CD14-positive monocyte (primary cell): ENCODE measurements at regions not wholly inside any gene's neighbourhood (a gene's known extent, or its start where the extent isn't known, plus 50 kb on each side); places are given as distances from the start of the nearest gene placed in this dataset.

Experiments
- DNase-seq, 3 donors: peaks; one replicate each; pipeline ENCODE4 v3.0.0-alpha.2; 2011 to 2022
- H2AFZ ChIP-seq: 2 replicates; pipeline ENCODE4 v1.6.0; 2012; ENCODE audit warnings: mild to moderate bottlenecking, low read depth, low read length, inconsistent platforms; ENCODE audit not compliant: insufficient read depth, poor library complexity, severe bottlenecking
- H3K27ac ChIP-seq, 2 donors: 1 replicate in 1 of 2; 2 replicates in 1 of 2; pipeline ENCODE4 v1.5.1; 2012 to 2013; ENCODE audit warnings: low read length in 2 of 2, control low read depth in 1 of 2, inconsistent platforms in 1 of 2, low read depth in 1 of 2, mild to moderate bottlenecking in 1 of 2
- H3K27me3 ChIP-seq, 2 donors: one replicate each; pipeline versions ENCODE4 v1.6.0 to v1.6.1; 2011 to 2013; ENCODE audit warnings: low read length in 2 of 2; ENCODE audit not compliant: control insufficient read depth in 2 of 2, insufficient read depth in 2 of 2
- H3K36me3 ChIP-seq, 2 donors: replicated peaks in 1 of 2; 1 replicate in 1 of 2; 2 replicates in 1 of 2; pipeline versions ENCODE4 v1.5.1 to v1.6.1; 2012 to 2013; ENCODE audit warnings: low read length in 2 of 2, control low read depth in 1 of 2, inconsistent platforms in 1 of 2, mild to moderate bottlenecking in 1 of 2; ENCODE audit not compliant: insufficient read depth in 2 of 2, control insufficient read depth in 1 of 2
- H3K4me1 ChIP-seq, 2 donors: 1 replicate in 1 of 2; 2 replicates in 1 of 2; pipeline versions ENCODE4 v1.5.1 to v1.6.1; 2012 to 2013; ENCODE audit warnings: low read length in 2 of 2, control low read depth in 1 of 2, inconsistent platforms in 1 of 2, mild to moderate bottlenecking in 1 of 2, moderate library complexity in 1 of 2; ENCODE audit not compliant: insufficient read depth in 2 of 2, control insufficient read depth in 1 of 2
- H3K4me2 ChIP-seq: replicated peaks from 2 replicates; pipeline ENCODE3; 2012; ENCODE audit warnings: low read length, moderate library complexity, mild to moderate bottlenecking; ENCODE audit not compliant: poor library complexity, severe bottlenecking; ENCODE audit errors: extremely low read depth
- H3K4me3 ChIP-seq, 3 experiments: fragments of 200-600 bp in 1 of 3; sonication (generic) in 1 of 3; replicated peaks in 1 of 3; 1 replicate in 2 of 3; 2 replicates in 1 of 3; pipeline ENCODE4 v1.5.1; 2011 to 2013; ENCODE audit warnings: low read length in 3 of 3, mild to moderate bottlenecking in 3 of 3, control low read depth in 2 of 3, low read depth in 2 of 3, inconsistent platforms in 1 of 3, moderate library complexity in 1 of 3
- H3K79me2 ChIP-seq: 2 replicates; pipeline ENCODE4 v1.6.0; 2012; ENCODE audit warnings: mild to moderate bottlenecking, control low read depth, inconsistent platforms, low read length, moderate library complexity; ENCODE audit not compliant: insufficient read depth
- H3K9ac ChIP-seq: 2 replicates; pipeline ENCODE4 v1.6.0; 2017; ENCODE audit warnings: low read length, mild to moderate bottlenecking; ENCODE audit not compliant: insufficient read depth, poor library complexity, severe bottlenecking
- H3K9me3 ChIP-seq, 2 donors: replicated peaks in 1 of 2; 1 replicate in 1 of 2; 2 replicates in 1 of 2; pipeline versions ENCODE4 v1.5.1 to v1.6.1; 2012 to 2013; ENCODE audit warnings: low read length in 2 of 2, control low read depth in 1 of 2; ENCODE audit not compliant: control insufficient read depth in 1 of 2, insufficient read depth in 1 of 2
- H4K20me1 ChIP-seq: 2 replicates; pipeline ENCODE4 v1.6.0; 2012; ENCODE audit warnings: mild to moderate bottlenecking, low read length, control low read depth, moderate library complexity; ENCODE audit not compliant: insufficient read depth
- H3K27ac Mint-ChIP-seq, 7 donors: one replicate each; pipeline ENCODE4 v1.8.0; 2020; ENCODE audit warnings: mild to moderate bottlenecking in 7 of 7, mixed read lengths in 7 of 7, moderate library complexity in 6 of 7, inconsistent platforms in 2 of 7
- H3K27me3 Mint-ChIP-seq, 3 donors: one replicate each; pipeline ENCODE4 v1.8.0; 2021 to 2022; ENCODE audit warnings: low read depth in 3 of 3, mild to moderate bottlenecking in 3 of 3, mixed read lengths in 3 of 3, moderate library complexity in 3 of 3, inconsistent platforms in 1 of 3
- H3K36me3 Mint-ChIP-seq, 2 donors: one replicate each; pipeline ENCODE4 v1.8.0; 2020; ENCODE audit warnings: mixed read lengths in 2 of 2, inconsistent platforms in 1 of 2, mild to moderate bottlenecking in 1 of 2
- H3K4me1 Mint-ChIP-seq: one replicate; pipeline ENCODE4 v1.8.0; 2020; ENCODE audit warnings: mild to moderate bottlenecking, mixed read lengths
- H3K4me3 Mint-ChIP-seq, 2 donors: one replicate each; pipeline ENCODE4 v1.8.0; 2020; ENCODE audit warnings: mild to moderate bottlenecking in 2 of 2, mixed read lengths in 2 of 2, moderate library complexity in 1 of 2
- H3K9me3 Mint-ChIP-seq, 7 donors: one replicate each; pipeline ENCODE4 v1.8.0; 2020 to 2022; ENCODE audit warnings: mixed read lengths in 7 of 7, mild to moderate bottlenecking in 6 of 7, moderate library complexity in 6 of 7, inconsistent platforms in 2 of 7
- WGBS: methylation state at CpG from one replicate; pipeline ENCODE4 v1.1.5; 2013; ENCODE audit warnings: missing lambda C conversion rate; ENCODE audit not compliant: insufficient coverage; 5-methylcytosine and 5-hydroxymethylcytosine counted together
- intact Hi-C, 2 donors: fragments of 100-400 bp; cut with micrococcal nuclease; formaldehyde crosslinking; loops; one replicate each; pipeline versions ENCODE4 v1.15.0 to v1.15.1; 2023
- TF ChIP-seq, protein P1 (sequence below): fragments of 200-600 bp; IDR thresholded peaks from one replicate; pipeline ENCODE4 v1.8.0; 2022; ENCODE audit warnings: antibody characterized with exemption, mild to moderate bottlenecking

DNA sequence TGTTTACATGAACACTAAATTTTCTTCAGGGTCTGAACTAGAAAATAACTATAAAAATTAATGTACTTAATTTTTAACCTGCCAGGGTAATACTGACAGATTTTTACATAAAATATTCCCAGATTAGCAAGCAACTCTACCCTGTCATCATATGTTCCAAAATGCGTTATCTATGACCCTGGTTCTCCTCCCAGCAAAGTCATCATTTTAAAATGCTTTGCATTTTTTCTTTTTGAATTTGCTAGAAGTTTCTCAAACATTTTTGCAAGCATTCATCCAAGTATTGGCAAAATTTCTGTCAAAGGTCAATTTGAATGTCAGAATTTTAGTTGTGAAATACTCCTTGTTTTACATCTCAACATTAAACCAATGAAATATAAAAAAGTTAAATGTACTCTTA, 144.5 kb upstream of the FTMT start:
- H2AFZ ChIP-seq = no peak overlapping the region
- peaks cover 0 to 7% (median 2%) of the 10 kb centered on the region in 7 donors for H3K9me3 Mint-ChIP-seq
- no peak overlapping the region for H3K27ac ChIP-seq
- no peak overlapping the region for H3K4me3 ChIP-seq
- no peaks in the 10 kb centered on the region for H3K36me3 Mint-ChIP-seq
- H3K27me3 ChIP-seq = no peaks in the 10 kb centered on the region
- no peaks in the 10 kb centered on the region for H3K36me3 ChIP-seq
- H3K4me3 Mint-ChIP-seq = no peak overlapping the region
- H3K27ac Mint-ChIP-seq = no peak overlapping the region
- H3K4me1 Mint-ChIP-seq = no peaks in the 10 kb centered on the region
- H3K4me1 ChIP-seq = no peaks in the 10 kb centered on the region
- H3K9ac ChIP-seq = no peak overlapping the region
- no peaks in the 10 kb centered on the region for H3K9me3 ChIP-seq
- H4K20me1 ChIP-seq = no peaks in the 10 kb centered on the region
- no CpG with 5 or more reads among the region's 1 CpG for WGBS
- DNase-seq = no peak
- H3K79me2 ChIP-seq = no peaks in the 10 kb centered on the region
- intact Hi-C loops = no loop called here
- no peaks in the 10 kb centered on the region for H3K27me3 Mint-ChIP-seq
- TF ChIP-seq, protein P1, sequence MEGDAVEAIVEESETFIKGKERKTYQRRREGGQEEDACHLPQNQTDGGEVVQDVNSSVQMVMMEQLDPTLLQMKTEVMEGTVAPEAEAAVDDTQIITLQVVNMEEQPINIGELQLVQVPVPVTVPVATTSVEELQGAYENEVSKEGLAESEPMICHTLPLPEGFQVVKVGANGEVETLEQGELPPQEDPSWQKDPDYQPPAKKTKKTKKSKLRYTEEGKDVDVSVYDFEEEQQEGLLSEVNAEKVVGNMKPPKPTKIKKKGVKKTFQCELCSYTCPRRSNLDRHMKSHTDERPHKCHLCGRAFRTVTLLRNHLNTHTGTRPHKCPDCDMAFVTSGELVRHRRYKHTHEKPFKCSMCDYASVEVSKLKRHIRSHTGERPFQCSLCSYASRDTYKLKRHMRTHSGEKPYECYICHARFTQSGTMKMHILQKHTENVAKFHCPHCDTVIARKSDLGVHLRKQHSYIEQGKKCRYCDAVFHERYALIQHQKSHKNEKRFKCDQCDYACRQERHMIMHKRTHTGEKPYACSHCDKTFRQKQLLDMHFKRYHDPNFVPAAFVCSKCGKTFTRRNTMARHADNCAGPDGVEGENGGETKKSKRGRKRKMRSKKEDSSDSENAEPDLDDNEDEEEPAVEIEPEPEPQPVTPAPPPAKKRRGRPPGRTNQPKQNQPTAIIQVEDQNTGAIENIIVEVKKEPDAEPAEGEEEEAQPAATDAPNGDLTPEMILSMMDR = no peak
- no peak overlapping the region for H3K4me2 ChIP-seq

DNA sequence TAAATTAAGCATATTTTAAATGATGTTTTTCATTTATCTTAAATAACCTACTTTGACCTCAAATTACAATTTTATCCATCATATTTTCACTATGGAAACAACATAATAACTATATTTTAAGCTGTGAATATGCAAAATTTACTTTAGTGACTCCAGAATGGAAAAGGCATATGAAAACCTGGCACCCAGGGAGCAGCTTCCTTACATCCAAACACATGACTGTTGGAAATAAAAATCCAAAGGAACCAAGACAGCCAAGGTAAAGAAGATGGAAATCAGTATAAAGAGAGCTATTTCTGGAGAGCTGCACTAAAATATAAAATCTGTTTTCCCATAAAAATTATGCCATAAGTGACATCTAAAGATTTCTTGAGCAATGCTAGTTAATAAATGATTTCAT, 140.3 kb upstream of the FTMT start:
- Histone ChIP-seq H3K9ac (no peak overlapping the region), H3K27ac (no peak overlapping the region), H3K27me3 (no peaks in the 10 kb centered on the region), H3K79me2 (no peaks in the 10 kb centered on the region), H3K36me3 (no peaks in the 10 kb centered on the region), H3K4me3 (no peak overlapping the region), H2AFZ (no peak overlapping the region), H3K4me2 (no peak overlapping the region), H3K9me3 (no peaks in the 10 kb centered on the region), H4K20me1 (no peaks in the 10 kb centered on the region), H3K4me1 (no peaks in the 10 kb centered on the region)
- no peak overlapping the region for H3K4me3 Mint-ChIP-seq
- intact Hi-C loops = no loop called here
- no peak overlapping the region for H3K27ac Mint-ChIP-seq
- no peaks in the 10 kb centered on the region for H3K36me3 Mint-ChIP-seq
- DNase-seq = no peak
- TF ChIP-seq, protein P1 = no peak
- no peaks in the 10 kb centered on the region for H3K4me1 Mint-ChIP-seq
- no peaks in the 10 kb centered on the region for H3K27me3 Mint-ChIP-seq
- peaks cover 0 to 5% (median 3%) of the 10 kb centered on the region in 7 donors for H3K9me3 Mint-ChIP-seq
